Panc1 (cell line): ENCODE measurements at regions not wholly inside any gene's neighbourhood (a gene's known extent, or its start where the extent isn't known, plus 50 kb on each side); places are given as distances from the start of the nearest gene placed in this dataset.

Experiments
- ATAC-seq: fragments of 200-7000 bp; cut with Tn5 transposase; 2 replicates; pipeline ENCODE4 v1.9.1; 2020; ENCODE audit warnings: mild to moderate bottlenecking, moderate library complexity
- BruUV-seq: library from RNA; stranded (reverse); fragments of 400-500 nt; replicated peaks from 2 replicates; lab custom pipeline; 2021; lab: Mats Ljungman, UMichigan
- CTCF ChIA-PET: fragments of 300-600 bp; sonication (Branson Sonifier 250); formaldehyde crosslinking; loops from one replicate; lab custom pipeline; 2022; ENCODE audit warnings: antibody characterized with exemption; lab: Charles Lee
- POLR2A ChIA-PET: fragments of 300-600 bp; sonication (Branson Sonifier 250); formaldehyde crosslinking; loops from one replicate; lab custom pipeline; 2022; ENCODE audit warnings: antibody characterized with exemption; lab: Charles Lee
- DNase-seq: peaks from one replicate; pipeline ENCODE4 v3.0.0-alpha.2; 2010; ENCODE audit warnings: low read depth, low spot score
- H3K27ac ChIP-seq: 2 replicates; pipeline ENCODE4 v1.5.1; 2011; ENCODE audit warnings: mild to moderate bottlenecking, low read length, inconsistent platforms
- H3K27me3 ChIP-seq: fragments of 200-500 bp; sonication (Bioruptor generic); 2 replicates; pipeline ENCODE4 v1.6.0; 2014; ENCODE audit warnings: low read length, inconsistent platforms; ENCODE audit not compliant: control insufficient read depth, insufficient read depth
- H3K36me3 ChIP-seq: fragments of 200-500 bp; sonication (Bioruptor generic); 2 replicates; pipeline ENCODE4 v1.5.1; 2014; ENCODE audit warnings: inconsistent platforms, mild to moderate bottlenecking, low read length, moderate library complexity; ENCODE audit not compliant: control insufficient read depth, insufficient read depth
- H3K4me1 ChIP-seq: 2 replicates; pipeline ENCODE4 v1.5.1; 2011; ENCODE audit warnings: inconsistent platforms, mild to moderate bottlenecking, low read length, moderate library complexity; ENCODE audit not compliant: control insufficient read depth, insufficient read depth
- H3K4me3 ChIP-seq, 2 experiments: 2 replicates each; pipeline ENCODE4 v1.5.1; 2011 to 2012; ENCODE audit warnings: low read depth in 2 of 2, low read length in 2 of 2, mild to moderate bottlenecking in 2 of 2, inconsistent platforms in 1 of 2, moderate library complexity in 1 of 2
- H3K9me3 ChIP-seq: fragments of 200-500 bp; sonication (Bioruptor generic); 2 replicates; pipeline ENCODE4 v1.5.1; 2014; ENCODE audit warnings: low read depth, mild to moderate bottlenecking, inconsistent platforms, low read length, moderate library complexity; ENCODE audit not compliant: control insufficient read depth, insufficient read depth
- POLR2AphosphoS5 ChIP-seq: IDR thresholded peaks from 2 replicates; pipeline ENCODE4 v1.6.1; 2012; ENCODE audit warnings: mild to moderate bottlenecking, low read depth, low read length, moderate library complexity
- SIN3A ChIP-seq: IDR thresholded peaks from 2 replicates; pipeline ENCODE4 v1.6.1; 2012; ENCODE audit warnings: low read depth, mild to moderate bottlenecking, low read length, moderate library complexity, borderline replicate concordance; ENCODE audit not compliant: insufficient read depth
- TCF7L2 ChIP-seq: IDR thresholded peaks from 2 replicates; pipeline ENCODE4 v1.6.1; 2011; ENCODE audit warnings: mild to moderate bottlenecking, low read depth, low read length, inconsistent platforms
- in situ Hi-C: cut with HindIII; loops from 2 replicates; pipeline ENCODE4 v1.10.0; 2016; ENCODE audit warnings: low sequenced_read_pairs, low pct_unique_long_range_greater_than_20kb
- intact Hi-C: fragments of 100-400 bp; cut with micrococcal nuclease; formaldehyde crosslinking; loops from one replicate; pipeline ENCODE4 v1.10.0; 2022; ENCODE audit not compliant: unreplicated experiment
- TF ChIP-seq, protein P1 (sequence below): fragments of 450-650 bp; IDR thresholded peaks from 2 replicates; pipeline ENCODE4 v1.5.1; 2017; ENCODE audit warnings: mild to moderate bottlenecking
- TF ChIP-seq, protein P2 (sequence below), 2 experiments: IDR thresholded peaks; 2 replicates each; pipeline ENCODE4 v1.6.1; 2011 to 2012; ENCODE audit warnings: low read depth in 2 of 2, control low read depth in 1 of 2, low read length in 1 of 2, mild to moderate bottlenecking in 1 of 2, moderate library complexity in 1 of 2; ENCODE audit not compliant: insufficient read depth in 1 of 2

DNA sequence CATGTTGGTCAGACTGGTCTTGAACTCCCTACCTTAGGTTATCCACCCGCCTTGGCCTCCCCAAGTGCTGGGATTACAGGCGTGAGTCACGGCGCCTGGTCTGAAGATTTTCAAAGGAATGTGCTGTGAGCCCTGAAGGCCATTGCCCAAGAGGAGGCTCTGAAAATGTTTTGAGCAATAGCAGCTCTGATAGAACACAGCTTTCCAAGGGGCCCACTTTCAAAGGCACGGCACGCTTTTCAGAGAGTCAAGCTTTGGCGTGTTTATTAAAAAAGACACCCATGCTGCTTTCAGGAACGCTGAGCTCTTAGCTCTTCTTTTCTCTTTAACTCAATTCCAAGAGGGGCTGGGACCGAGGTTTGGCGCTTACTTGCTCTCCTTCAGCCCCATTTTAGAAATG lies 73.8 kb upstream of the CDON start:
- Histone ChIP-seq H3K4me1 (peaks cover 23% of the 10 kb centered on the region), H3K4me3 (no peak overlapping the region), H3K27me3 (peaks cover 4% of the 10 kb centered on the region), H3K27ac (no peak overlapping the region; the same call in 1 of the 2 replicates), H3K9me3 (no peaks in the 10 kb centered on the region), H3K36me3 (no peaks in the 10 kb centered on the region)
- CTCF ChIA-PET = no interaction called here
- no peak for TF ChIP-seq TCF7L2
- TF ChIP-seq, protein P1, sequence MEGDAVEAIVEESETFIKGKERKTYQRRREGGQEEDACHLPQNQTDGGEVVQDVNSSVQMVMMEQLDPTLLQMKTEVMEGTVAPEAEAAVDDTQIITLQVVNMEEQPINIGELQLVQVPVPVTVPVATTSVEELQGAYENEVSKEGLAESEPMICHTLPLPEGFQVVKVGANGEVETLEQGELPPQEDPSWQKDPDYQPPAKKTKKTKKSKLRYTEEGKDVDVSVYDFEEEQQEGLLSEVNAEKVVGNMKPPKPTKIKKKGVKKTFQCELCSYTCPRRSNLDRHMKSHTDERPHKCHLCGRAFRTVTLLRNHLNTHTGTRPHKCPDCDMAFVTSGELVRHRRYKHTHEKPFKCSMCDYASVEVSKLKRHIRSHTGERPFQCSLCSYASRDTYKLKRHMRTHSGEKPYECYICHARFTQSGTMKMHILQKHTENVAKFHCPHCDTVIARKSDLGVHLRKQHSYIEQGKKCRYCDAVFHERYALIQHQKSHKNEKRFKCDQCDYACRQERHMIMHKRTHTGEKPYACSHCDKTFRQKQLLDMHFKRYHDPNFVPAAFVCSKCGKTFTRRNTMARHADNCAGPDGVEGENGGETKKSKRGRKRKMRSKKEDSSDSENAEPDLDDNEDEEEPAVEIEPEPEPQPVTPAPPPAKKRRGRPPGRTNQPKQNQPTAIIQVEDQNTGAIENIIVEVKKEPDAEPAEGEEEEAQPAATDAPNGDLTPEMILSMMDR = no peak
- no peak for TF ChIP-seq SIN3A
- TF ChIP-seq POLR2AphosphoS5 = no peak
- TF ChIP-seq, protein P2, sequence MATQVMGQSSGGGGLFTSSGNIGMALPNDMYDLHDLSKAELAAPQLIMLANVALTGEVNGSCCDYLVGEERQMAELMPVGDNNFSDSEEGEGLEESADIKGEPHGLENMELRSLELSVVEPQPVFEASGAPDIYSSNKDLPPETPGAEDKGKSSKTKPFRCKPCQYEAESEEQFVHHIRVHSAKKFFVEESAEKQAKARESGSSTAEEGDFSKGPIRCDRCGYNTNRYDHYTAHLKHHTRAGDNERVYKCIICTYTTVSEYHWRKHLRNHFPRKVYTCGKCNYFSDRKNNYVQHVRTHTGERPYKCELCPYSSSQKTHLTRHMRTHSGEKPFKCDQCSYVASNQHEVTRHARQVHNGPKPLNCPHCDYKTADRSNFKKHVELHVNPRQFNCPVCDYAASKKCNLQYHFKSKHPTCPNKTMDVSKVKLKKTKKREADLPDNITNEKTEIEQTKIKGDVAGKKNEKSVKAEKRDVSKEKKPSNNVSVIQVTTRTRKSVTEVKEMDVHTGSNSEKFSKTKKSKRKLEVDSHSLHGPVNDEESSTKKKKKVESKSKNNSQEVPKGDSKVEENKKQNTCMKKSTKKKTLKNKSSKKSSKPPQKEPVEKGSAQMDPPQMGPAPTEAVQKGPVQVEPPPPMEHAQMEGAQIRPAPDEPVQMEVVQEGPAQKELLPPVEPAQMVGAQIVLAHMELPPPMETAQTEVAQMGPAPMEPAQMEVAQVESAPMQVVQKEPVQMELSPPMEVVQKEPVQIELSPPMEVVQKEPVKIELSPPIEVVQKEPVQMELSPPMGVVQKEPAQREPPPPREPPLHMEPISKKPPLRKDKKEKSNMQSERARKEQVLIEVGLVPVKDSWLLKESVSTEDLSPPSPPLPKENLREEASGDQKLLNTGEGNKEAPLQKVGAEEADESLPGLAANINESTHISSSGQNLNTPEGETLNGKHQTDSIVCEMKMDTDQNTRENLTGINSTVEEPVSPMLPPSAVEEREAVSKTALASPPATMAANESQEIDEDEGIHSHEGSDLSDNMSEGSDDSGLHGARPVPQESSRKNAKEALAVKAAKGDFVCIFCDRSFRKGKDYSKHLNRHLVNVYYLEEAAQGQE (IDR thresholded peaks at IDR 0.05; ENCODE audit: insufficient read depth in 1 of 2, low read depth in 2 of 2, low read length in 1 of 2) = no peak
- ATAC-seq = no peak
- in situ Hi-C loops = no loop called here
- intact Hi-C loops = no loop called here
- POLR2A ChIA-PET = no interaction called here
- no peak for DNase-seq
- BruUV-seq = no TSS peak

DNA sequence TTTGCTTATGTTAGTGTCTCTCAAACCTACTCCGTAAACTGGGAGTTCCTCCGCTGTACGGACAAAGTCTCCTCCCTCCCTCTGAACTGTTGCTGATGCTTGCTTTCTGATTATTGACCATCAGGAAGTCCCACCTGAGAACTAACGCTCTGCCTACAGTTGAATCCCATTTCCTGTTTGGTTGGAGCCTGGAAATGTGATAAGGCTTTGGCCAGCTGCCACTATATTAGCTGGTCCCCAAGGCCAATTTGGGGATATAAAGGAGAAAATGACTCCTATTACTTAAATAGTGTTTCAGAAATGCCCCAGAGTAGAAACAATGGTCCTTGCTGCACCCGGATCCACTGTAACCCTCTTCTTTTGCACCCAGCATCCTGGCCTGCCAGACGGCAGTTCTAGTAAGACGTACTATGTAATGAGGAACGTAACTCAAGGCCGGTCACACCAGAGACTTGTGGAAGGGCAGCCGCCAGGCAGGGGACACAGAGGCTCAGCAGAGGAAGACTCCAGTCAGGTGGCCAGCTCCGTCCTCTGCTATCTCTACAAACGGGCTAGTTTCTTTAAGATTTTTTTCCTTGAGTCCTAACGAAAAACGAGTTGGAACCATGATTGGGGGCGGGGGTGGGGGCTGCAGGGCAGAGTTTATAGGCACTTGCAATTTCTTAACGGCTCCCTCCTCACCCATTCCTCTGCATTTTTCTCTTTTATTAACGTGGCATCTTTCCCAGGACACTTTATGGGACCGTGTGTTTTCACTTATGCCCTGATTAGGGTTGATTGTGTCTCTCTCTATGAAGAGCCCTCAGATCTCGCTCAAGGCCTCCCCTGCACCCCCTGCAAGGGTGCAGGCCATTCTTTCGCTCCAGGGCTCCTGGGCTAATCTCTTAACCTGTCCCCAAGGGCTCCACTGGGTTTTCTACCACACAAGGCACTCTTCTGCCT lies 72.8 kb upstream of the CDON start:
- TF ChIP-seq, protein P2 (IDR thresholded peaks at IDR 0.05; ENCODE audit: insufficient read depth in 1 of 2, low read depth in 2 of 2, low read length in 1 of 2) = no peak
- TF ChIP-seq TCF7L2 = 0 out of 2 replicates have a peak, but pooled peaks have one; percentile 52
- H3K4me3 ChIP-seq = no peak overlapping the region
- ChIA-PET POLR2A (interaction anchor here (0.6 kb wide), 1 partner anchor 533 kb away, joined by 10 read pairs; no protein-coding TSS in a partner anchor), CTCF (interaction anchor here (0.5 kb wide), 1 partner anchor 11 kb away, joined by 3 read pairs; no protein-coding TSS in a partner anchor)
- no peak for DNase-seq
- peaks cover 23% of the 10 kb centered on the region for H3K4me1 ChIP-seq
- no peak overlapping the region for H3K27ac ChIP-seq
- no peaks in the 10 kb centered on the region for H3K36me3 ChIP-seq
- intact Hi-C loops = no loop called here
- peaks cover 4% of the 10 kb centered on the region for H3K27me3 ChIP-seq
- no peaks in the 10 kb centered on the region for H3K9me3 ChIP-seq
- in situ Hi-C loops = no loop called here
- BruUV-seq = no TSS peak
- no peak for ATAC-seq
